Endothelial cell of umbilical vein (primary cell): ENCODE measurements at regions not wholly inside any gene's neighbourhood (a gene's known extent, or its start where the extent isn't known, plus 50 kb on each side); places are given as distances from the start of the nearest gene placed in this dataset.

Experiments
- BruUV-seq: library from RNA; stranded (reverse); fragments of 400-500 nt; replicated peaks from 2 replicates; lab custom pipeline; 2021; lab: Mats Ljungman, UMichigan
- CTCF ChIA-PET: fragments of 300-600, 350-600 bp; sonication (Branson Sonifier 250); formaldehyde crosslinking; loops from one replicate; lab custom pipeline; 2021; ENCODE audit warnings: antibody characterized with exemption, inconsistent platforms; lab: Charles Lee
- POLR2A ChIA-PET: fragments of 300-600, 350-600 bp; sonication (Branson Sonifier 250); formaldehyde crosslinking; loops from one replicate; lab custom pipeline; 2021; ENCODE audit warnings: antibody characterized with exemption, inconsistent platforms; lab: Charles Lee
- DNase-seq: peaks from one replicate; pipeline ENCODE4 v3.0.0-alpha.2; 2011; ENCODE audit warnings: low read depth, low spot score
- FAIRE-seq: peaks from 2 replicates; lab custom pipeline; 2011; peaks lifted over from hg19 to GRCh38; lab: Jason Lieb, UNC
- H2AFZ ChIP-seq: 2 replicates; pipeline ENCODE4 v1.6.0; 2012; ENCODE audit warnings: low read depth, low read length, control low read depth, inconsistent platforms
- H3K27ac ChIP-seq: 2 replicates; pipeline ENCODE4 v1.5.1; 2011; ENCODE audit warnings: low read depth, mild to moderate bottlenecking, control low read depth, low read length, moderate library complexity; ENCODE audit not compliant: insufficient read depth
- H3K27me3 ChIP-seq, 2 experiments: 2 replicates each; pipeline versions ENCODE4 v1.6.0 to v1.6.1; 2011; ENCODE audit warnings: low read length in 2 of 2, mixed read lengths in 1 of 2; ENCODE audit not compliant: control insufficient read depth in 2 of 2, insufficient read depth in 2 of 2
- H3K36me3 ChIP-seq, 2 experiments: 2 replicates in 1 of 2; 3 replicates in 1 of 2; pipeline ENCODE4 v1.5.1; 2011; ENCODE audit warnings: low read length in 2 of 2, mild to moderate bottlenecking in 1 of 2, moderate library complexity in 1 of 2; ENCODE audit not compliant: control insufficient read depth in 2 of 2, insufficient read depth in 2 of 2; ENCODE audit errors: extremely low read depth in 1 of 2
- H3K4me1 ChIP-seq: 3 replicates; pipeline ENCODE4 v1.5.1; 2011; ENCODE audit warnings: mild to moderate bottlenecking, low read length; ENCODE audit not compliant: control insufficient read depth, insufficient read depth; ENCODE audit errors: extremely low read depth
- H3K4me2 ChIP-seq: 2 replicates; pipeline ENCODE4 v1.6.1; 2011; ENCODE audit warnings: low read length, control low read depth, mixed read lengths; ENCODE audit not compliant: insufficient read depth
- H3K4me3 ChIP-seq, 3 experiments: fragments of 200-600 bp in 1 of 3; sonication (generic), shearing (Covaris generic) in 1 of 3; replicated peaks in 1 of 3; 2 replicates each; pipeline ENCODE4 v1.5.1; 2011 to 2016; ENCODE audit warnings: control low read depth in 3 of 3, low read length in 3 of 3, mild to moderate bottlenecking in 2 of 3, inconsistent platforms in 1 of 3, low read depth in 1 of 3, moderate library complexity in 1 of 3; ENCODE audit not compliant: insufficient read depth in 1 of 3
- H3K79me2 ChIP-seq: 2 replicates; pipeline ENCODE4 v1.6.0; 2012; ENCODE audit warnings: low read length, inconsistent platforms; ENCODE audit not compliant: control insufficient read depth, insufficient read depth
- H3K9ac ChIP-seq: replicated peaks from 2 replicates; pipeline ENCODE3; 2011; ENCODE audit warnings: low read length, control low read depth; ENCODE audit not compliant: insufficient read depth; ENCODE audit errors: extremely low read depth
- H3K9me1 ChIP-seq: replicated peaks from 3 replicates; pipeline ENCODE4 v1.6.0; 2011; ENCODE audit warnings: mild to moderate bottlenecking, low read length; ENCODE audit not compliant: control insufficient read depth, insufficient read depth; ENCODE audit errors: extremely low read depth
- H3K9me3 ChIP-seq: replicated peaks from 2 replicates; pipeline ENCODE4 v1.5.1; 2012; ENCODE audit warnings: low read length, inconsistent platforms; ENCODE audit not compliant: control insufficient read depth, insufficient read depth
- H4K20me1 ChIP-seq: replicated peaks from 2 replicates; pipeline ENCODE3; 2011; ENCODE audit warnings: mild to moderate bottlenecking, low read length; ENCODE audit not compliant: control insufficient read depth, insufficient read depth; ENCODE audit errors: extremely low read depth
- EZH2 ChIP-seq: IDR thresholded peaks from 2 replicates; pipeline ENCODE4 v1.6.1; 2012; ENCODE audit warnings: borderline replicate concordance, low read depth, mild to moderate bottlenecking, moderate library complexity, low read length, inconsistent platforms; ENCODE audit not compliant: severe bottlenecking
- FOS ChIP-seq: IDR thresholded peaks from 2 replicates; pipeline ENCODE4 v1.6.1; 2011; ENCODE audit warnings: mild to moderate bottlenecking, low read length, moderate library complexity, borderline replicate concordance; ENCODE audit not compliant: insufficient read depth
- GATA2 ChIP-seq: IDR thresholded peaks from 2 replicates; pipeline ENCODE4 v1.7.0; 2011; ENCODE audit warnings: low read depth, mild to moderate bottlenecking, moderate library complexity, mixed read lengths, low read length; ENCODE audit not compliant: insufficient read length, insufficient read depth
- JUN ChIP-seq: IDR thresholded peaks from 2 replicates; pipeline ENCODE4 v1.6.1; 2011; ENCODE audit warnings: borderline replicate concordance, low read depth; ENCODE audit not compliant: insufficient read length, insufficient read depth
- MYC ChIP-seq: IDR thresholded peaks from one replicate; pipeline ENCODE4 v1.6.1; 2011; ENCODE audit warnings: mild to moderate bottlenecking, low read depth, low read length
- POLR2A ChIP-seq: IDR thresholded peaks from 2 replicates; pipeline ENCODE4 v1.6.1; 2012; ENCODE audit warnings: low read depth, mild to moderate bottlenecking, control low read depth, low read length
- POLR2AphosphoS5 ChIP-seq: IDR thresholded peaks from 2 replicates; pipeline ENCODE4 v1.6.1; 2012; ENCODE audit warnings: low read depth, mild to moderate bottlenecking, control low read depth, low read length, moderate library complexity; ENCODE audit not compliant: insufficient read depth
- dilution Hi-C: fragments of 300-500 bp; cut with MboI; formaldehyde crosslinking; loops from one replicate; pipeline ENCODE4 v1.15.0; 2019; ENCODE audit warnings: low sequenced_read_pairs; ENCODE audit not compliant: extremely low pct_ligation_motif_present
- intact Hi-C: fragments of 100-400 bp; cut with micrococcal nuclease; formaldehyde crosslinking; loops from one replicate; pipeline ENCODE4 v1.10.0; 2022
- TF ChIP-seq, protein P1 (sequence below), 2 donors: IDR thresholded peaks; 1 replicate in 1 of 2; 2 replicates in 1 of 2; pipeline ENCODE4 v1.5.1; 2011; ENCODE audit warnings: low read length in 2 of 2, mild to moderate bottlenecking in 2 of 2, moderate library complexity in 2 of 2, control low read depth in 1 of 2, inconsistent platforms in 1 of 2, low read depth in 1 of 2; ENCODE audit not compliant: insufficient read depth in 1 of 2; ENCODE audit errors: extremely low read depth in 1 of 2
- TF ChIP-seq, protein P2 (sequence below): IDR thresholded peaks from 2 replicates; pipeline ENCODE4 v1.6.1; 2011; ENCODE audit not compliant: insufficient read depth, insufficient read length

DNA sequence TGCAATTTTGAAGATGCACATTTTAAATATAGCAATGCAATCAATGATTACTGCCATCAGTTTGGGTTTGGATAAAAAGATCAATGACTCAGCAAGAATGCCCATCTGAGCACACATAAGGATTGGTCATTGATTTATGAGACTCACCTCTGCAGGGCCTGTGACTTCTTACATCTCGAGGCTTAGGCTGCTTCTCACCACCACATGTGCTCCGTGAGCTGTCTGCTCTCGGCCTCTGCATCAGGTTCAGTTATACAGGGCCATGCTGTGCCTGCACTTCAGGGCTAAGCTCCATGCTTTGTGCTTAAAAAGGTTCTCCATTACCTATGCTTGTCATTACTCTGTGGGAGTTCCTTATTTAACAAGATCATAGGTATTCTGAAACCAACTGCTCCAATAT is 887.5 kb downstream of the DIPK2A start:
- no peaks in the 10 kb centered on the region for H3K79me2 ChIP-seq
- TF ChIP-seq, protein P1, sequence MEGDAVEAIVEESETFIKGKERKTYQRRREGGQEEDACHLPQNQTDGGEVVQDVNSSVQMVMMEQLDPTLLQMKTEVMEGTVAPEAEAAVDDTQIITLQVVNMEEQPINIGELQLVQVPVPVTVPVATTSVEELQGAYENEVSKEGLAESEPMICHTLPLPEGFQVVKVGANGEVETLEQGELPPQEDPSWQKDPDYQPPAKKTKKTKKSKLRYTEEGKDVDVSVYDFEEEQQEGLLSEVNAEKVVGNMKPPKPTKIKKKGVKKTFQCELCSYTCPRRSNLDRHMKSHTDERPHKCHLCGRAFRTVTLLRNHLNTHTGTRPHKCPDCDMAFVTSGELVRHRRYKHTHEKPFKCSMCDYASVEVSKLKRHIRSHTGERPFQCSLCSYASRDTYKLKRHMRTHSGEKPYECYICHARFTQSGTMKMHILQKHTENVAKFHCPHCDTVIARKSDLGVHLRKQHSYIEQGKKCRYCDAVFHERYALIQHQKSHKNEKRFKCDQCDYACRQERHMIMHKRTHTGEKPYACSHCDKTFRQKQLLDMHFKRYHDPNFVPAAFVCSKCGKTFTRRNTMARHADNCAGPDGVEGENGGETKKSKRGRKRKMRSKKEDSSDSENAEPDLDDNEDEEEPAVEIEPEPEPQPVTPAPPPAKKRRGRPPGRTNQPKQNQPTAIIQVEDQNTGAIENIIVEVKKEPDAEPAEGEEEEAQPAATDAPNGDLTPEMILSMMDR (IDR thresholded peaks at IDR 0.05; ENCODE audit: extremely low read depth in 1 of 2, insufficient read depth in 1 of 2, low read depth in 1 of 2, low read length in 2 of 2), result no peak
- TF ChIP-seq, protein P2, sequence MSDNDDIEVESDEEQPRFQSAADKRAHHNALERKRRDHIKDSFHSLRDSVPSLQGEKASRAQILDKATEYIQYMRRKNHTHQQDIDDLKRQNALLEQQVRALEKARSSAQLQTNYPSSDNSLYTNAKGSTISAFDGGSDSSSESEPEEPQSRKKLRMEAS, result no peak
- TF ChIP-seq GATA2 (no peak), MYC (no peak), EZH2 (no peak), POLR2A (no peak), JUN (no peak), POLR2AphosphoS5 (no peak), FOS (no peak)
- no peak overlapping the region for H3K4me3 ChIP-seq
- H2AFZ ChIP-seq, result no peak overlapping the region
- no peak for FAIRE-seq
- dilution Hi-C loops (no loop called here), intact Hi-C loops (no loop called here)
- H3K36me3 ChIP-seq, result no peaks in the 10 kb centered on the region
- H4K20me1 ChIP-seq, result no peaks in the 10 kb centered on the region
- no TSS peak for BruUV-seq
- no peak overlapping the region for H3K4me2 ChIP-seq
- DNase-seq, result no peak
- H3K4me1 ChIP-seq, result no peaks in the 10 kb centered on the region
- H3K9ac ChIP-seq, result no peak overlapping the region
- CTCF ChIA-PET, result no interaction called here
- no peaks in the 10 kb centered on the region for H3K9me3 ChIP-seq
- no peak overlapping the region for H3K27ac ChIP-seq
- POLR2A ChIA-PET, result no interaction called here
- H3K9me1 ChIP-seq, result no peaks in the 10 kb centered on the region
- no peaks in the 10 kb centered on the region for H3K27me3 ChIP-seq
